HUDEP-2 (cell line): ENCODE measurements at regions not wholly inside any gene's neighbourhood (a gene's known extent, or its start where the extent isn't known, plus 50 kb on each side); places are given as distances from the start of the nearest gene placed in this dataset.
"Not testable (repeated sequence)": the region's sequence is repeated elsewhere in the genome, so short reads cannot be mapped to it uniquely, and the experiment has no call there.

Source experiments
- DNase-seq, 76 experiments: peaks; one replicate each; lab custom pipeline; 2025; ENCODE audit not compliant: unreplicated experiment in 76 of 76; lab: John Stamatoyannopoulos, UW

- DNase-seq = no peak
Observed at GRCh38 chr17:71437166-71437565, 683.7 kb upstream of the SOX9 start.

- no peak for DNase-seq
Observed at GRCh38 chr17:71438631-71439146, 682.1 kb upstream of the SOX9 start.

DNA sequence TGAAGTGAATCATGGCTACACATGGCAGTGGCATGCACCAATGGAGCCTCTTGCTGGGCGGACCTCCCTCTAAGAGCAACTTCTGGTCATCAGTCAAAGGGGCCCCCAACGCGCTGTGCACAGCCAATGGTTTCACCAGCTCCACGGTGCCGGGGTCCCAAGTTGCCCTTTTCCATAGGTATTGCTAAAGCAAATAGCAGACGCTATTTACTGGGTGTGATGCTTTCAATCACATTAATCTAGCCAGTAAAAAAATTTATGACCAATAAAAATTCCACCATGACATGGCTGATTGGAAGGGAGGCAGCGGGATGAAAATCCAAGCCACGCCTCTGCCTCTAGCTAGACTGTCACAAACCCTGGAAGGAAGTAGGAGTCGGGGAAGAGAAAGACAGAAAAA is 680.3 kb upstream of the SOX9 start:
- no peak for DNase-seq

DNA sequence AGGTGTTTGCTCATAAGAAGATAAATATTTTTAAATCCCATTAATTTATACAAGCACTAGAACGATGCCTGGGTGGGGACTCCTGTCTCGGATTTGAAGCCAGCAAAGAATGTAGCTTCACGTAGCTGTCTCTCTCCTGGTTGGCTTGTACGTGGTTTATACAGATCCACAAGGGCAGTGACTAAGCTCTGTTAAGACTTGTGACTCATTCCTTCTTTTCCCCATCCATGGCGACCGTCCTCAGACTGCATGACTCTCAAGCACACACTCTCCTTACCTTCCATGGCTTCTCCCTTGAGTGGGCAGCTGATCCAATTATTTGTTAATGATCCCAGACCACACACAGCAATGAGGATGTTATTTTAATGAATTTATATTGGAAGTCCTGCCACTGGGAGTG is 679.7 kb upstream of the SOX9 start:
- no peak for DNase-seq

DNA sequence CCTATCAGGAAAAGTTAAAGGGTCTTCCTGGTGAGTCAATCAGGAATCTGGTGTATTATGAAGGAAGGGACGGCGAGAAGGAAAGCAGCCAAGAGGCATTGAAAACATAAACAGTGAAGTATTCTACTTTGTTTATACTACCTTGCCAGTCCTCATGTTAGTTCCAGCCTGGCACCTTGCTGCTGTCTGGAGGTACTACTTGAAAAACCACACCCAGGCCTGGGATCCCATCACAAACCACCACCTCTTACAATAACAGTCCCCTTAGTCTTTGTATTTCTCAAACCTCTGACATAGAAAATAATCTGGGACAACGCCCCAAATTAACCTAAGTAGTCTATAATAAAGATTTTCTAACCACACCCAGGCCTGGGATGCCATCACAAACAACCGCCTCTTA is 676.7 kb upstream of the SOX9 start:
- no peak for DNase-seq

- DNase-seq = no peak
Observed at GRCh38 chr17:71446645-71447437, 674.0 kb upstream of the SOX9 start.

DNA sequence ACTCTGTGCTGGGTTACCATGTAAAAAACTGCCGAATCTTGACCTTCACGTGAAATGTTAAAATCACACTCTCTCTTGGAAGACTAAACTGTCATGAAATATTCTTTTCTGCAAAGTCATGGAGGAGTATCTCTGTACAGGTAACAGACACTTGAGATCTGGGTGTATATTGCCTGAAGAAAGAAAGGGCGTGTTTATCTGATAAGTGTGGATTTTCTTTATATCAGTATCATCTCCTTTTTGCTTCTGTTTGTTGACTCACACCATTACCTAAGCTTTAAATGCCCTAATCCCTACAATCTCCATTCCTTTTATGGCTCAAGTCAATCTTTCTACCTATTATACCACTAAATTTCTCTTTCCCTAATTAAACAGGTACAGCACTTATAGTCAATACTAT is 673.2 kb upstream of the SOX9 start:
- DNase-seq = no peak

- DNase-seq = not testable (repeated sequence)
Observed at GRCh38 chr17:71450657-71451056, 670.2 kb upstream of the SOX9 start.

DNA sequence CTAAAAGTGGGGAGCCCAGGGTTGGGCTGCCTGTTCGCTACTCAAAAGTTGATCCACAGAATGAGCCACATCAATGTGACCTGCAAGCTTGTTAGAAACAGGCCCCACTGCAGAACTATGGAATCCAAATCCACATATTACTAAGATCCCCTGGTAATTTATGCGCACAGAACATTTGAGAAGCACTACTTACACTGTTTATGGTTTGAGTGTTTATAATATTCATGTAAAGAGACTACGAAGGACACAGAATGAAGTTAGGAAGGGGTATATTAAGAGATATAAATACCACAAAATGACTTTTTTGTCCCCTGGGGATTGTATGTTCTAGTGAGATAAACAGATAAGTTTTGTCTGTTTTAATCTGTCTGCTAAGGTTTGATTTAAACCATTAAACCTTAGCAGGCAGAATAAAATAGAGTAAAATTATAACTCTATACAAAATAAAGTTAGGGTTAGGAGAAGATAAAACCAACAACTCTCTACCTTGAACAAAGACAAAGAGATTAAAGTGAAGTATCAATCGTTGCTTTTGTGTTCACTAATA is 666.9 kb upstream of the SOX9 start:
- no peak for DNase-seq

- no peak for DNase-seq
Observed at GRCh38 chr17:71455219-71455618, 665.6 kb upstream of the SOX9 start.

DNA sequence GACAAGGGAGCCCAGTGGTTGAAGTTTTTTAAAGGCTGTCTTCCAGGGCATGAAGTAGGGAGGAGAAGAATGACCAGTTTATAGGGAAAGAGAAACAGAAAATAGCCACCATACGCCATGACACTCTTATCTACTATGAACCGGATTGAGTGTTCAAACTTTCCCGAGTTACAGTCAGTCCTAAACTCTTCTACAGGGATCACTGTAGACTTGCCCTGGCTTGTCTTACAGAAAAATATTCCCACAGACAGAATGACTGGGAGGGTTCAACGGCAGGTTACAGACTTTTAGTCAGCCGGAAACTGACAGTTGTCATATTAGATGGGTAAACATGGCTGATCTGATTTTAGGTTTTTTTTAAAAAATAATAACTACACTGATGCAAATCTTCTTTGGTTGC is 662.5 kb upstream of the SOX9 start:
- DNase-seq = no peak

- DNase-seq = no peak
Observed at GRCh38 chr17:71460943-71461342, 659.9 kb upstream of the SOX9 start.

- no peak for DNase-seq
Observed at GRCh38 chr17:71461498-71462169, 659.2 kb upstream of the SOX9 start.

DNA sequence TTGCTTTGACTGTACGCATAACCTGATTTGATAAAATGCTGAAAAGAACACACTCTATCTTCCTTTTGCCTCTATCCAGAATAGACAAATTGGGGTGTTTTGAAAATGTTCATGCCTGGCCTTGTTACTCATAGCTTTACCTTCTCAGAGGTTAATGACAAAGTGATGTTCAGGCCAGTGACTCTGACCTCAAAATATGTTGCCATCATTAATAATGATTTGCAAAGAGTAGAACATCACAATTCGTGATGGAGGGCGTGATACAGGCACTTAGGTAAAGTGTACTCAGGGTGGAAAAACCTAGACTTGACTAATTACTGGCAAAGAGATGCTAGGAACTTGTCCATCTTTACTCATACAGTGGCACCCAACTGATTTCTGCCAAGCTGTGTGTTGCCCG is 656.6 kb upstream of the SOX9 start:
- DNase-seq = no peak

DNA sequence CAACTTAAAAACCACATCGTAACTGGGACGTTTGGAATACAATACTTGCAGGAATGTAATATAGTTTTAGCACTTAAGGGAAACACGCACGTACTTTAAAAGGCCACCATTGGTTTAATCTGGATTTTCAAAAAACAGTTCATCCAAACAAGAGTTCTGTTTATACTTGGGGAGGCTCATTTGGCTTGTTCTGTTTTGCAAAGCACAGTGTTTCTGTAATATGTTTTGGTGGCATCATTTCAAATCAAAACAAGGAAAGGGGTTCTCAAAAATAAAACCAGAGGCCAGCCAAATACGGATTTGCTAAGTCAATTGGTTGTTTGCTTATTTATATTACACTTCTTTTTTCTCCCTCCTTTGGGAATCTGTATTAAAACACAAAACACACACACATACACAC is 656.1 kb upstream of the SOX9 start:
- DNase-seq = no peak

- DNase-seq = no peak
Observed at GRCh38 chr17:71467719-71468118, 653.1 kb upstream of the SOX9 start.

- no peak for DNase-seq
Observed at GRCh38 chr17:71470062-71470461, 650.8 kb upstream of the SOX9 start.

- DNase-seq = peak in 6 of 76 experiments; percentile 0 to 19 (median 4)
Observed at GRCh38 chr17:71472809-71473789, 647.7 kb upstream of the SOX9 start.

DNA sequence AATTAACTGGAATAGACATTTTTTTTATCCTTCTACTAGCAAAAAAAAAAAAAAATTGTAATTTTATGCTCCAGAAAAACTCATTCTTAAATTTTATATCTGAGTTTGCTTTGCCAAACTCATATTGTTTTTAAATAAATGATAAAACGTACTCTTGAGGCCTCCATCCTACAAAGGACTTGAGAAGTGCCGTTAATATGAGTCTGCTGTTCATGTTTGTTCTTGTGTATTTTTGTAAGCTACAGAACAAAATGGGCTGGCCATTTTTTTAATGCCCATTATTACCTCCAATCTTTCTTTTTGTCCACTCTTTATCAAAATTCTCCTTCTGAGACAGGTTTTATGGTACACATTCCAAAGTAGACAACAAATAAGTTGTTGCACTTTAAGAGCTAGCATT is 643.5 kb upstream of the SOX9 start:
- DNase-seq = no peak

DNA sequence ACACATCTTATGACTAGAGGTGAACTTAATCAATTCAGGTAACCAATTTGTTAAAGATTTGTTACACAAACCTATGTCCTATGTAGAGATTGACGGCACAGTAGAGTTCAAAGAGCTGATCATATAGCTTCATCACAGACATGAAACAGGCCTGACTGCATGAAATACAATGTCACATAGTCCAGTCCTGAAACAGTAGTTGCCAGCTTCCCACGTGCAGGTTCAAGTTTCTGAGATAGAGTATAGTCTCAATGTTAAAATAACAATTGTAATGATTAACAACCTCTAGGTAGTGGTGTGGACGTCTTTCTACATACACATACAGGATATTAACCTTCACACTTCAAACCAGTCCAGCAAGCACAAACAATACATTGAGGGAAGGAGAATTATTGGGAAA is 640.7 kb upstream of the SOX9 start:
- DNase-seq = no peak

GRCh38 chr17:71482625-71483024 is 638.2 kb upstream of the SOX9 start:
- no peak for DNase-seq
